IMR-90 (cell line): ENCODE measurements at regions not wholly inside any gene's neighbourhood (a gene's known extent, or its start where the extent isn't known, plus 50 kb on each side); places are given as distances from the start of the nearest gene placed in this dataset.

Source experiments
- ATAC-seq: fragments of 200-7000 bp; cut with Tn5 transposase; 2 replicates; pipeline ENCODE4 v1.9.1; 2020; ENCODE audit warnings: low read depth, mild to moderate bottlenecking, moderate library complexity
- BruUV-seq: library from RNA; stranded (reverse); fragments of 400-500 nt; replicated peaks from 2 replicates; lab custom pipeline; 2021; lab: Mats Ljungman, UMichigan
- CTCF ChIA-PET: fragments of 300-600 bp; formaldehyde crosslinking; extraction: SDS; loops from one replicate; lab custom pipeline; 2021; ENCODE audit warnings: antibody characterized with exemption; lab: Yijun Ruan, JAX
- POLR2A ChIA-PET: fragments of 300-600 bp; sonication (Branson Sonifier 250); formaldehyde crosslinking; loops from one replicate; lab custom pipeline; 2022; ENCODE audit warnings: antibody characterized with exemption; ENCODE audit not compliant: unreplicated experiment; lab: Charles Lee
- DNase-seq: peaks from one replicate; pipeline ENCODE4 v3.0.0; 2013
- H2AFZ ChIP-seq: replicated peaks from 2 replicates; pipeline ENCODE3; 2013; ENCODE audit warnings: low read length, mild to moderate bottlenecking; ENCODE audit not compliant: poor library complexity
- H2AK5ac ChIP-seq: 2 replicates; pipeline ENCODE4 v1.6.1; 2013; ENCODE audit warnings: low read depth, low read length, inconsistent platforms
- H2AK9ac ChIP-seq: replicated peaks from 2 replicates; pipeline ENCODE3; 2013; ENCODE audit warnings: mild to moderate bottlenecking, low read depth, low read length, moderate library complexity; ENCODE audit not compliant: poor library complexity
- H2BK120ac ChIP-seq: 2 replicates; pipeline ENCODE4 v1.6.1; 2013; ENCODE audit warnings: low read depth, low read length, inconsistent platforms
- H2BK15ac ChIP-seq: 3 replicates; pipeline ENCODE4 v1.6.1; 2013; ENCODE audit warnings: low read depth, low read length, inconsistent platforms
- H2BK20ac ChIP-seq: 2 replicates; pipeline ENCODE4 v1.6.1; 2013; ENCODE audit warnings: low read depth, mild to moderate bottlenecking, inconsistent platforms, low read length, moderate library complexity
- H2BK5ac ChIP-seq: 2 replicates; pipeline ENCODE4 v1.6.1; 2013; ENCODE audit warnings: mild to moderate bottlenecking, low read depth, low read length, inconsistent platforms; ENCODE audit not compliant: poor library complexity, severe bottlenecking
- H3K14ac ChIP-seq: replicated peaks from 2 replicates; pipeline ENCODE4 v1.6.1; 2013; ENCODE audit warnings: low read depth, low read length, inconsistent platforms
- H3K18ac ChIP-seq: 2 replicates; pipeline ENCODE4 v1.6.1; 2013; ENCODE audit warnings: low read depth, low read length, control low read depth
- H3K23ac ChIP-seq: 2 replicates; pipeline ENCODE4 v1.6.1; 2013; ENCODE audit warnings: low read depth, low read length, inconsistent platforms
- H3K27ac ChIP-seq: 2 replicates; pipeline ENCODE4 v1.5.1; 2013; ENCODE audit warnings: mild to moderate bottlenecking, control low read depth, low read length; ENCODE audit not compliant: insufficient read depth
- H3K27me3 ChIP-seq: 2 replicates; pipeline ENCODE4 v1.6.1; 2013; ENCODE audit warnings: low read length; ENCODE audit not compliant: control insufficient read depth, insufficient read depth
- H3K36me3 ChIP-seq: 2 replicates; pipeline ENCODE4 v1.6.1; 2013; ENCODE audit warnings: low read length, mixed read lengths; ENCODE audit not compliant: control insufficient read depth, insufficient read depth
- H3K4ac ChIP-seq: 2 replicates; pipeline ENCODE4 v1.6.1; 2013; ENCODE audit warnings: low read depth, low read length, inconsistent platforms
- H3K4me1 ChIP-seq: 2 replicates; pipeline ENCODE4 v1.6.1; 2013; ENCODE audit warnings: low read length, mixed read lengths; ENCODE audit not compliant: control insufficient read depth, insufficient read depth
- H3K4me2 ChIP-seq: 2 replicates; pipeline ENCODE4 v1.6.1; 2013; ENCODE audit warnings: low read depth, mild to moderate bottlenecking, control low read depth, low read length, moderate library complexity
- H3K4me3 ChIP-seq: 2 replicates; pipeline ENCODE4 v1.5.1; 2013; ENCODE audit warnings: low read depth, mild to moderate bottlenecking, control low read depth, low read length, moderate library complexity; ENCODE audit not compliant: insufficient read depth
- H3K56ac ChIP-seq: 2 replicates; pipeline ENCODE4 v1.6.1; 2013; ENCODE audit warnings: low read length, inconsistent platforms; ENCODE audit not compliant: insufficient read depth; ENCODE audit errors: extremely low read depth
- H3K79me1 ChIP-seq, 2 experiments: 2 replicates each; pipeline ENCODE4 v1.6.1; 2013; ENCODE audit warnings: low read length in 2 of 2, inconsistent platforms in 1 of 2, low read depth in 1 of 2
- H3K9ac ChIP-seq: 2 replicates; pipeline ENCODE4 v1.6.1; 2013; ENCODE audit warnings: low read depth, low read length, control low read depth
- H3K9me1 ChIP-seq: 2 replicates; pipeline ENCODE4 v1.6.1; 2013; ENCODE audit warnings: low read length, inconsistent platforms; ENCODE audit not compliant: insufficient read depth
- H3K9me3 ChIP-seq: 2 replicates; pipeline ENCODE4 v1.6.1; 2013; ENCODE audit warnings: low read length; ENCODE audit not compliant: control insufficient read depth, insufficient read depth
- H4K20me1 ChIP-seq: 2 replicates; pipeline ENCODE4 v1.6.1; 2013; ENCODE audit warnings: low read length, inconsistent platforms; ENCODE audit not compliant: insufficient read depth
- H4K5ac ChIP-seq: 2 replicates; pipeline ENCODE4 v1.6.1; 2013; ENCODE audit warnings: mild to moderate bottlenecking, low read depth, low read length, control low read depth
- H4K8ac ChIP-seq, 2 experiments: 2 replicates each; pipeline ENCODE4 v1.6.1; 2013; ENCODE audit warnings: low read depth in 2 of 2, low read length in 2 of 2, control low read depth in 1 of 2, inconsistent platforms in 1 of 2
- H4K91ac ChIP-seq: 2 replicates; pipeline ENCODE4 v1.6.1; 2013; ENCODE audit warnings: low read depth, low read length, inconsistent platforms; ENCODE audit not compliant: insufficient read depth
- CEBPB ChIP-seq: IDR thresholded peaks from 2 replicates; pipeline ENCODE4 v1.6.1; 2012; ENCODE audit warnings: low read depth, low read length, improper control_type of control experiment
- CTCF ChIP-seq: conservative IDR thresholded peaks from 2 replicates; pipeline ENCODE4 v1.5.1; 2012; ENCODE audit warnings: mild to moderate bottlenecking, low read depth, low read length, improper control_type of control experiment
- ELK1 ChIP-seq: fragments of 150-350 bp; IDR thresholded peaks from 2 replicates; pipeline ENCODE4 v1.6.1; 2016; ENCODE audit warnings: low read depth, mild to moderate bottlenecking, low read length, moderate library complexity, borderline replicate concordance
- FOS ChIP-seq: fragments of 150-350 bp; IDR thresholded peaks from 2 replicates; pipeline ENCODE4 v1.6.1; 2016; ENCODE audit warnings: low read depth, low read length
- MAFK ChIP-seq: IDR thresholded peaks from 2 replicates; pipeline ENCODE4 v1.6.1; 2012; ENCODE audit warnings: low read depth, low read length, improper control_type of control experiment
- NFE2L2 ChIP-seq: fragments of 150-350 bp; IDR thresholded peaks from 2 replicates; pipeline ENCODE4 v1.6.1; 2016; ENCODE audit warnings: low read depth, mild to moderate bottlenecking, low read length
- RAD21 ChIP-seq: IDR thresholded peaks from 2 replicates; pipeline ENCODE4 v1.6.1; 2012; ENCODE audit warnings: low read length, improper control_type of control experiment
- RCOR1 ChIP-seq: IDR thresholded peaks from 2 replicates; pipeline ENCODE4 v1.6.1; 2012; ENCODE audit warnings: mild to moderate bottlenecking, low read length, improper control_type of control experiment; ENCODE audit not compliant: insufficient replicate concordance
- RFX5 ChIP-seq: IDR thresholded peaks from 2 replicates; pipeline ENCODE4 v1.8.0; 2012; ENCODE audit warnings: low read depth, mild to moderate bottlenecking, low read length, moderate library complexity
- SMC3 ChIP-seq: fragments of 150-350 bp; IDR thresholded peaks from 2 replicates; pipeline ENCODE4 v1.6.1; 2016; ENCODE audit warnings: low read depth, mild to moderate bottlenecking, antibody characterized with exemption, low read length, moderate library complexity
- USF2 ChIP-seq: fragments of 150-350 bp; IDR thresholded peaks from 2 replicates; pipeline ENCODE4 v1.6.1; 2017; ENCODE audit warnings: mild to moderate bottlenecking, antibody characterized with exemption, low read length, low read depth
- WGBS, 2 experiments: methylation state at CpG; one replicate each; pipeline versions ENCODE4 v1.1.5 to v1.1.7; 2013; ENCODE audit warnings: missing lambda C conversion rate in 2 of 2; ENCODE audit not compliant: insufficient read length in 1 of 2; ENCODE audit errors: extremely low coverage in 2 of 2; 5-methylcytosine and 5-hydroxymethylcytosine counted together
- dilution Hi-C: fragments of 300-500 bp; cut with HindIII; formaldehyde crosslinking; loops from one replicate; pipeline ENCODE4 v1.14.3; 2018; ENCODE audit warnings: low sequenced_read_pairs; ENCODE audit not compliant: unreplicated experiment
- in situ Hi-C: fragments of 300-500 bp; cut with MboI; formaldehyde crosslinking; loops from 3 replicates; pipeline ENCODE4 v1.14.3; 2019; ENCODE audit warnings: low sequenced_read_pairs, inconsistent platforms, mixed read lengths
- intact Hi-C: fragments of 100-400 bp; cut with micrococcal nuclease; formaldehyde crosslinking; loops from 2 replicates; pipeline ENCODE4 v1.10.0; 2022

- H4K91ac ChIP-seq = no peak overlapping the region
- no peak overlapping the region for H4K8ac ChIP-seq
- H2AK5ac ChIP-seq = no peak overlapping the region
- H3K9me3 ChIP-seq = peaks cover 7% of the 10 kb centered on the region
- H4K5ac ChIP-seq = no peak overlapping the region
- H3K4me3 ChIP-seq = no peak overlapping the region
- H3K14ac ChIP-seq = no peak overlapping the region
- no peak overlapping the region for H2BK15ac ChIP-seq
- BruUV-seq = no TSS peak
- TF ChIP-seq USF2 (no peak), FOS (no peak), CEBPB (no peak), RFX5 (no peak), ELK1 (no peak), MAFK (no peak), NFE2L2 (no peak), RCOR1 (no peak), SMC3 (no peak), CTCF (no peak), RAD21 (no peak)
- no peak overlapping the region for H2BK5ac ChIP-seq
- ChIA-PET CTCF (no interaction called here), POLR2A (no interaction called here)
- no peaks in the 10 kb centered on the region for H4K20me1 ChIP-seq
- H3K4ac ChIP-seq = no peak overlapping the region
- ATAC-seq (no peak), DNase-seq (no peak)
- no peaks in the 10 kb centered on the region for H3K36me3 ChIP-seq
- H3K27ac ChIP-seq = no peak overlapping the region
- H2AFZ ChIP-seq = no peak overlapping the region
- intact Hi-C loops = no loop called here
- no peak overlapping the region for H3K4me2 ChIP-seq
- no peak overlapping the region for H2BK120ac ChIP-seq
- no CpG with 5 or more reads among the region's 1 CpG for WGBS, 2 experiments
- H3K56ac ChIP-seq = no peak overlapping the region
- no peak overlapping the region for H2AK9ac ChIP-seq
- H3K4me1 ChIP-seq = no peaks in the 10 kb centered on the region
- H3K9ac ChIP-seq = no peak overlapping the region
- H3K18ac ChIP-seq = no peak overlapping the region
- no peaks in the 10 kb centered on the region for H3K27me3 ChIP-seq
- no peak overlapping the region for H2BK20ac ChIP-seq
- H3K9me1 ChIP-seq = no peaks in the 10 kb centered on the region
- H3K79me1 ChIP-seq = no peaks in the 10 kb centered on the region
- in situ Hi-C loops = no loop called here
- H3K23ac ChIP-seq = no peak overlapping the region
- dilution Hi-C loops = no loop called here
Observed at GRCh38 chr16:77068402-77068801, 122.6 kb upstream of the MON1B start.
